ENCODE measurements at regions not wholly inside any gene's neighbourhood (a gene's known extent, or its start where the extent isn't known, plus 50 kb on each side); places are given as distances from the start of the nearest gene placed in this dataset.

DNA sequence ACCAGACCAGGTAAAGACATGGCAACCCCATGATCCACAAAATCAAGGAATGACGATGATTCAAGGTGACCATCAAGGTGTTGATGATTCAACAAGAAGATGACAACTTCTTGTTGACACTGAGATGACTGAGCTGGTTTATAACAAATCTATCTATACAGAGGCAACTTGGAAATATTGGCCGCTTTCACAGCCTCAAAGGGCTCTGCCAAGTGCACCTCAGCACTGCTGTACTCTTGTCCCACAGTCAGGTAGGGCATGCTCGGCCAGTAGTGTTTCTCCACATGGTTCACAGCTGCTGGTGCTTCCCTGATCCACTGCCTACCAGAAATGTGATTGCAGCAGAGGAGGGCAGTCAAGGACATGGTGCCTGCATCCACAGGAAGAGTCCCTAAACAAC lies 125.2 kb upstream of the SYT6 start:
- Histone ChIP-seq H3K27ac (ENCODE audit: low read depth, low read length) (no peak overlapping the region), H3K9ac (ENCODE audit: low read length) (no peak overlapping the region)
- WGBS (ENCODE audit: extremely low coverage, insufficient coverage, insufficient read length): no CpG with 5 or more reads among the region's 3 CpGs

DNA sequence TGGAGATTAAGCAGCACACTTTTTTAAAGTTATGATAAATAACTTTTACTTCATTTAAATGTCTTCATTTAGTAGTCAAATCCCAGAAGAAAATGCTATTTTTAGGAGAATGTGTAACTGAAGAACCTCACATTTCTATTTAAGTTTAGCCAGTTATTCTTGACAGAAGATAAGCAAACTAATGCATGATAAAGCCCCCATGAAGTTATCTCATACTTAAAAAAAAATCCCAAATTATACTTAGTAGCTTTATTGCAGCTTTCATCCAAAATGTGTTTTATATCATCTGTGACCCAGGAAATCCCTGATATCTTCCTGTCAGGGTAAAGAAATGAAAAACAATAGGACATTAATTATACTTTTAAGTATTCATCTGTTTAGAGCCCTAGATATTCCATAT lies 124.8 kb upstream of the SYT6 start:
- no peak overlapping the region for H4K91ac ChIP-seq (ENCODE audit: low read depth, low read length)
- DNase-seq: no peak
- H3K9ac ChIP-seq (ENCODE audit: low read length): no peak overlapping the region
- H3K79me1 ChIP-seq (ENCODE audit: low read length): no peaks in the 10 kb centered on the region
- H3K14ac ChIP-seq (ENCODE audit: low read length): no peak overlapping the region
- H3K4me3 ChIP-seq (ENCODE audit: low read depth, low read length): no peak overlapping the region
- H4K12ac ChIP-seq (ENCODE audit: low read depth, low read length): no peak overlapping the region
- H2BK12ac ChIP-seq (ENCODE audit: low read length): no peak overlapping the region
- H3K9me3 ChIP-seq (ENCODE audit: insufficient read depth, low read depth, low read length): no peaks in the 10 kb centered on the region
- H2BK120ac ChIP-seq (ENCODE audit: insufficient read depth, low read length, poor library complexity): no peak overlapping the region
- no peak overlapping the region for H2AK5ac ChIP-seq (ENCODE audit: low read length)
- H3K36me3 ChIP-seq (ENCODE audit: control insufficient read depth in 1 of 2, insufficient read depth in 2 of 2, low read length in 2 of 2): no peaks in the 10 kb centered on the region
- no peak overlapping the region for H3K27ac ChIP-seq (ENCODE audit: low read depth, low read length)
- H3K4ac ChIP-seq (ENCODE audit: low read depth, low read length): no peak overlapping the region
- no peak overlapping the region for H3K23ac ChIP-seq (ENCODE audit: low read length)
- no peak overlapping the region for H2AFZ ChIP-seq (ENCODE audit: insufficient read depth, low read length, poor library complexity)
- H3K4me2 ChIP-seq (ENCODE audit: low read length): no peak overlapping the region
- H3K79me2 ChIP-seq (ENCODE audit: control insufficient read depth, insufficient read depth, low read length, poor library complexity): no peaks in the 10 kb centered on the region
- no peak overlapping the region for H2BK5ac ChIP-seq (ENCODE audit: low read depth, low read length, poor library complexity)
- H4K8ac ChIP-seq (ENCODE audit: low read depth, low read length): no peak overlapping the region
- H3K4me1 ChIP-seq (ENCODE audit: control insufficient read depth in 1 of 2, insufficient read depth in 2 of 2, low read length in 2 of 2): no peaks in the 10 kb centered on the region
- no peaks in the 10 kb centered on the region for H3K27me3 ChIP-seq (ENCODE audit: insufficient read depth, low read length)
- no peak overlapping the region for H3K18ac ChIP-seq (ENCODE audit: low read length)

More for the DNA sequence above, 125.2 kb upstream of the SYT6 start:
- H3K4me2 ChIP-seq (ENCODE audit: low read length): no peak overlapping the region
- no peaks in the 10 kb centered on the region for H3K4me1 ChIP-seq (ENCODE audit: control insufficient read depth in 1 of 2, insufficient read depth in 2 of 2, low read length in 2 of 2)
- no peaks in the 10 kb centered on the region for H3K27me3 ChIP-seq (ENCODE audit: insufficient read depth, low read length)
- no peak overlapping the region for H3K4ac ChIP-seq (ENCODE audit: low read depth, low read length)
- H3K36me3 ChIP-seq (ENCODE audit: control insufficient read depth in 1 of 2, insufficient read depth in 2 of 2, low read length in 2 of 2): no peaks in the 10 kb centered on the region
- no peak overlapping the region for H2AFZ ChIP-seq (ENCODE audit: insufficient read depth, low read length, poor library complexity)
- H3K18ac ChIP-seq (ENCODE audit: low read length): no peak overlapping the region
- H3K79me2 ChIP-seq (ENCODE audit: control insufficient read depth, insufficient read depth, low read length, poor library complexity): no peaks in the 10 kb centered on the region
- no peak overlapping the region for H2BK12ac ChIP-seq (ENCODE audit: low read length)
- no peak for DNase-seq
- no peak overlapping the region for H2BK120ac ChIP-seq (ENCODE audit: insufficient read depth, low read length, poor library complexity)
- no peak overlapping the region for H2AK5ac ChIP-seq (ENCODE audit: low read length)
- no peak overlapping the region for H3K4me3 ChIP-seq (ENCODE audit: low read depth, low read length)
- no peak overlapping the region for H4K12ac ChIP-seq (ENCODE audit: low read depth, low read length)
- H3K14ac ChIP-seq (ENCODE audit: low read length): no peak overlapping the region
- no peak overlapping the region for H4K91ac ChIP-seq (ENCODE audit: low read depth, low read length)
- H4K8ac ChIP-seq (ENCODE audit: low read depth, low read length): no peak overlapping the region
- H3K9me3 ChIP-seq (ENCODE audit: insufficient read depth, low read depth, low read length): no peaks in the 10 kb centered on the region
- no peaks in the 10 kb centered on the region for H3K79me1 ChIP-seq (ENCODE audit: low read length)
- H3K23ac ChIP-seq (ENCODE audit: low read length): no peak overlapping the region
- no peak overlapping the region for H2BK5ac ChIP-seq (ENCODE audit: low read depth, low read length, poor library complexity)

DNA sequence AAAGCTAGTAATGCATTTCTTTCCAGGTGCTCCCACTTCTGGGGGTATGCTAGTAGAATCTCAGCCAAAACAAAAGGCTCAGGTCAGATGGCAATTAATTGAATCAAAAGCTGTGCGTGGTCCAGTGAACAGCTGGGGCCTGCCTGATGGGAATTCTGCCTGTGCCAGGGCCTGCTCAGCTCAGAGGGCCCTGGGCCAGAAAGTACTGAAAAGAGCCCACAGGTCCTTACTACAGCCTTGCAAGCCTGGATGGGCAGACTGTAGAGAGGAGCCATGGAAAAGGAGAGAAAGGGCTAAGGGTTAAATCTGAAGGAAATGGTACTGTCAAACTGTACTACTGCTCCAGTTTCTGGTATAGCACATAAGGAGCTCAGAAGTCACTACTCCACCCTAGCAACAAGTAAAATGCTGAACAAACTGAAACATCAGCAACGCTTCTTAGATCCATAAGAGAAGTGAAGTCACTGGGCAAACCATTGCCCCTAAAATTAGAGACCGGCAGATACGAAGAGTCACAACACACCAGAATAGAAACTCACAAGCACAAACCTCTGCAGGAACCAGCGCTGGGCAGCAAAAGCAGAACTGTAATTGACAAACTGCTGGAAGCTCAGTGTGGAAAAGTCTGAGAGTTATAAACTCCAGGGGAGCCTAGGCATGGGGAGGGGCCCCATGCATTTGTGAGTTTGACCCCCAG lies 121.1 kb upstream of the SYT6 start:
- no peaks in the 10 kb centered on the region for H3K27me3 ChIP-seq (ENCODE audit: insufficient read depth, low read length)
- H4K12ac ChIP-seq (ENCODE audit: low read depth, low read length): no peak overlapping the region
- no peak overlapping the region for H2BK5ac ChIP-seq (ENCODE audit: low read depth, low read length, poor library complexity)
- no peak overlapping the region for H3K27ac ChIP-seq (ENCODE audit: low read depth, low read length)
- no peak overlapping the region for H2AFZ ChIP-seq (ENCODE audit: insufficient read depth, low read length, poor library complexity)
- H3K79me2 ChIP-seq (ENCODE audit: control insufficient read depth, insufficient read depth, low read length, poor library complexity): no peaks in the 10 kb centered on the region
- no peaks in the 10 kb centered on the region for H3K79me1 ChIP-seq (ENCODE audit: low read length)
- H3K4ac ChIP-seq (ENCODE audit: low read depth, low read length): no peak overlapping the region
- WGBS (ENCODE audit: extremely low coverage, insufficient coverage, insufficient read length): no CpG with 5 or more reads among the region's 5 CpGs
- no peaks in the 10 kb centered on the region for H3K4me1 ChIP-seq (ENCODE audit: control insufficient read depth in 1 of 2, insufficient read depth in 2 of 2, low read length in 2 of 2)
- no peak overlapping the region for H3K18ac ChIP-seq (ENCODE audit: low read length)
- no peaks in the 10 kb centered on the region for H3K36me3 ChIP-seq (ENCODE audit: control insufficient read depth in 1 of 2, insufficient read depth in 2 of 2, low read length in 2 of 2)
- no peak overlapping the region for H3K4me2 ChIP-seq (ENCODE audit: low read length)
- H3K9ac ChIP-seq (ENCODE audit: low read length): no peak overlapping the region
- H2BK120ac ChIP-seq (ENCODE audit: insufficient read depth, low read length, poor library complexity): no peak overlapping the region
- no peak overlapping the region for H2AK5ac ChIP-seq (ENCODE audit: low read length)
- H2BK12ac ChIP-seq (ENCODE audit: low read length): no peak overlapping the region
- H3K4me3 ChIP-seq (ENCODE audit: low read depth, low read length): no peak overlapping the region
- no peak overlapping the region for H3K14ac ChIP-seq (ENCODE audit: low read length)
- no peak overlapping the region for H3K23ac ChIP-seq (ENCODE audit: low read length)
- H3K9me3 ChIP-seq (ENCODE audit: insufficient read depth, low read depth, low read length): no peaks in the 10 kb centered on the region
- DNase-seq: no peak
- H4K91ac ChIP-seq (ENCODE audit: low read depth, low read length): no peak overlapping the region
- no peak overlapping the region for H4K8ac ChIP-seq (ENCODE audit: low read depth, low read length)

DNA sequence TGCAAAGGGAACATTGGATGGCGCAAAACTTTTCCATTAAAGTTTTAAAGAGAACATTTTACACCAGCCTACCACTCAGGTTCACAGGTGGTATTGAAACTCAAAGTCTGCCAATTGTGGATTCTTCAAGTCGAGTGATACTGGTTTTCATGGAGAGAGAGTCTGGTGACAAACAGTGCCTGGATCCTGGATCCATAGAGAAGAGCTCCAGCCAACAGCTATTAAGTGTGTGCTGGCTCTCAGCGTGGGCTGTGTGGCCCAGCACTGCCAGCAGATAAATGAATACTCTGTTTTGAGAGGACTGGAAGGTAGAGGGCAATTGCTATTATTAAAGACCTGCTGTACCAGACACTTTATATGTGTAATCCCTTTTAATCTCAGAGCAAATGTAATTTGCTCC lies 118.9 kb upstream of the SYT6 start:
- Histone ChIP-seq H3K4me3 (ENCODE audit: low read depth, low read length) (no peak overlapping the region), H3K79me2 (ENCODE audit: control insufficient read depth, insufficient read depth, low read length, poor library complexity) (no peaks in the 10 kb centered on the region), H2BK5ac (ENCODE audit: low read depth, low read length, poor library complexity) (no peak overlapping the region), H3K9ac (ENCODE audit: low read length) (peak overlapping the region; percentile 10), H3K27ac (ENCODE audit: low read depth, low read length) (no peak overlapping the region), H3K4ac (ENCODE audit: low read depth, low read length) (no peak overlapping the region), H3K18ac (ENCODE audit: low read length) (no peak overlapping the region), H4K91ac (ENCODE audit: low read depth, low read length) (no peak overlapping the region), H3K36me3 (ENCODE audit: control insufficient read depth in 1 of 2, insufficient read depth in 2 of 2, low read length in 2 of 2) (no peaks in the 10 kb centered on the region), H4K8ac (ENCODE audit: low read depth, low read length) (no peak overlapping the region), H3K4me2 (ENCODE audit: low read length) (no peak overlapping the region), H3K4me1 (ENCODE audit: control insufficient read depth in 1 of 2, insufficient read depth in 2 of 2, low read length in 2 of 2) (no peaks in the 10 kb centered on the region), H2AK5ac (ENCODE audit: low read length) (no peak overlapping the region), H3K14ac (ENCODE audit: low read length) (no peak overlapping the region), H3K9me3 (ENCODE audit: insufficient read depth, low read depth, low read length) (no peaks in the 10 kb centered on the region), H2BK12ac (ENCODE audit: low read length) (no peak overlapping the region), H3K79me1 (ENCODE audit: low read length) (no peaks in the 10 kb centered on the region), H2AFZ (ENCODE audit: insufficient read depth, low read length, poor library complexity) (no peak overlapping the region), H3K23ac (ENCODE audit: low read length) (no peak overlapping the region), H2BK120ac (ENCODE audit: insufficient read depth, low read length, poor library complexity) (no peak overlapping the region), H3K27me3 (ENCODE audit: insufficient read depth, low read length) (no peaks in the 10 kb centered on the region), H4K12ac (ENCODE audit: low read depth, low read length) (no peak overlapping the region)
- WGBS (ENCODE audit: extremely low coverage, insufficient coverage, insufficient read length): no CpG with 5 or more reads among the region's 3 CpGs
- DNase-seq: no peak

Data from trophoblast cell (in vitro differentiated cells and primary cell).